GM12878 (cell line): ENCODE measurements at regions not wholly inside any gene's neighbourhood (a gene's known extent, or its start where the extent isn't known, plus 50 kb on each side); places are given as distances from the start of the nearest gene placed in this dataset.

Source experiments
- ATAC-seq: fragments of 200-7000 bp; cut with Tn5 transposase; 3 replicates; pipeline ENCODE4 v1.9.1; 2020; ENCODE audit warnings: mild to moderate bottlenecking, moderate library complexity
- BruUV-seq: library from RNA; stranded (reverse); fragments of 400-500 nt; replicated peaks from 2 replicates; lab custom pipeline; 2021; lab: Mats Ljungman, UMichigan
- CTCF ChIA-PET: fragments of 300-600 bp; sonication (Branson Sonifier 250); formaldehyde crosslinking; extraction: SDS; loops from one replicate; lab custom pipeline; 2021; ENCODE audit warnings: inconsistent platforms; lab: Yijun Ruan, JAX
- POLR2A ChIA-PET: fragments of 350-600 bp; formaldehyde crosslinking; extraction: SDS; loops from one replicate; lab custom pipeline; 2021; ENCODE audit warnings: inconsistent platforms; lab: Charles Lee
- RAD21 ChIA-PET: fragments of 300-600 bp; sonication (Branson Sonifier 250); formaldehyde crosslinking; loops from one replicate; lab custom pipeline; 2023; ENCODE audit warnings: antibody characterized with exemption; ENCODE audit not compliant: unreplicated experiment; lab: Charles Lee
- SMC1A ChIA-PET: fragments of 300-600 bp; sonication (Branson Sonifier 250); formaldehyde crosslinking; loops from one replicate; lab custom pipeline; 2023; ENCODE audit not compliant: unreplicated experiment, uncharacterized antibody; lab: Charles Lee
- DNase-seq: peaks from one replicate; pipeline ENCODE4 v3.0.0-alpha.2; 2011; ENCODE audit warnings: low read depth, low spot score
- FAIRE-seq: peaks from 3 replicates; lab custom pipeline; 2011; peaks lifted over from hg19 to GRCh38; lab: Jason Lieb, UNC
- H2AFZ ChIP-seq: 2 replicates; pipeline ENCODE4 v1.6.0; 2011; ENCODE audit warnings: low read depth, low read length, control low read depth; ENCODE audit not compliant: control insufficient read depth
- H3K27ac ChIP-seq: 2 replicates; pipeline ENCODE4 v1.5.1; 2011; ENCODE audit warnings: control low read depth; ENCODE audit not compliant: control insufficient read depth, insufficient read depth
- H3K27me3 ChIP-seq, 2 experiments: replicated peaks in 1 of 2; 2 replicates each; pipeline versions ENCODE4 v1.6.0 to v1.6.1; 2011; ENCODE audit warnings: low read length in 1 of 2; ENCODE audit not compliant: control insufficient read depth in 2 of 2, insufficient read depth in 2 of 2
- H3K36me3 ChIP-seq, 2 experiments: 2 replicates each; pipeline ENCODE4 v1.5.1; 2011; ENCODE audit warnings: low read length in 1 of 2; ENCODE audit not compliant: control insufficient read depth in 2 of 2, insufficient read depth in 2 of 2
- H3K4me1 ChIP-seq: 2 replicates; pipeline ENCODE4 v1.6.1; 2011; ENCODE audit warnings: mild to moderate bottlenecking, low read length, moderate library complexity, mixed read lengths; ENCODE audit not compliant: control insufficient read depth, insufficient read depth
- H3K4me2 ChIP-seq: 2 replicates; pipeline ENCODE4 v1.6.0; 2011; ENCODE audit warnings: control low read depth; ENCODE audit not compliant: control insufficient read depth, insufficient read depth
- H3K4me3 ChIP-seq: fragments of 200-600 bp; sonication (generic); 2 replicates; pipeline ENCODE4 v1.5.1; 2016
- H3K79me2 ChIP-seq: 2 replicates; pipeline ENCODE4 v1.6.0; 2011; ENCODE audit warnings: low read length; ENCODE audit not compliant: control insufficient read depth, insufficient read depth
- H3K9ac ChIP-seq: 2 replicates; pipeline ENCODE4 v1.8.0; 2011; ENCODE audit warnings: low read length, control low read depth, mixed read lengths; ENCODE audit not compliant: control insufficient read depth, insufficient read depth
- H3K9me3 ChIP-seq: replicated peaks from 3 replicates; pipeline ENCODE4 v1.5.1; 2011; ENCODE audit warnings: mild to moderate bottlenecking, low read length; ENCODE audit not compliant: control insufficient read depth, insufficient read depth
- H4K20me1 ChIP-seq: 2 replicates; pipeline ENCODE4 v1.6.0; 2011; ENCODE audit not compliant: control insufficient read depth, insufficient read depth
- BHLHE40 ChIP-seq, 2 experiments: fragments of 450-650 bp in 1 of 2; IDR thresholded peaks; 2 replicates each; pipeline ENCODE4 v1.6.1; 2011 to 2017; ENCODE audit warnings: low read depth in 2 of 2, borderline replicate concordance in 1 of 2, improper control_type of control experiment in 1 of 2, low read length in 1 of 2, mild to moderate bottlenecking in 1 of 2
- CBFB ChIP-seq: IDR thresholded peaks from 2 replicates; pipeline ENCODE4 v1.6.1; 2016; ENCODE audit warnings: antibody characterized with exemption, low read depth
- CBX5 ChIP-seq: sonication (generic); IDR thresholded peaks from 2 replicates; pipeline ENCODE4 v1.6.1; 2016; ENCODE audit warnings: low read depth, moderate library complexity, mild to moderate bottlenecking, inconsistent platforms
- DPF2 ChIP-seq: fragments of 450-650 bp; IDR thresholded peaks from 2 replicates; pipeline ENCODE4 v1.6.1; 2017; ENCODE audit warnings: mild to moderate bottlenecking
- FOXM1 ChIP-seq: IDR thresholded peaks from 2 replicates; pipeline ENCODE4 v1.6.1; 2012; ENCODE audit warnings: low read depth, mild to moderate bottlenecking, inconsistent platforms, low read length, moderate library complexity
- IKZF2 ChIP-seq, 2 experiments: fragments of 450-650 bp; IDR thresholded peaks; 2 replicates each; pipeline ENCODE4 v1.6.1; 2017; ENCODE audit warnings: mild to moderate bottlenecking in 2 of 2, moderate library complexity in 2 of 2
- MEF2B ChIP-seq: fragments of 450-650 bp; IDR thresholded peaks from 2 replicates; pipeline ENCODE4 v1.6.1; 2018; ENCODE audit warnings: mild to moderate bottlenecking, moderate library complexity; ENCODE audit not compliant: partially characterized antibody, poor library complexity, severe bottlenecking
- NFXL1 ChIP-seq: fragments of 450-650 bp; IDR thresholded peaks from 2 replicates; pipeline ENCODE4 v1.6.1; 2017; ENCODE audit warnings: antibody characterized with exemption, mild to moderate bottlenecking, borderline replicate concordance
- NRF1 ChIP-seq: conservative IDR thresholded peaks from 2 replicates; pipeline ENCODE4 v1.6.1; 2011; ENCODE audit warnings: mild to moderate bottlenecking, low read depth, low read length, improper control_type of control experiment
- RAD51 ChIP-seq: fragments of 450-650 bp; IDR thresholded peaks from 2 replicates; pipeline ENCODE4 v1.6.1; 2016; ENCODE audit warnings: moderate library complexity, mild to moderate bottlenecking, inconsistent platforms
- SPI1 ChIP-seq: IDR thresholded peaks from 2 replicates; pipeline ENCODE4 v1.6.1; 2011; ENCODE audit warnings: low read depth, mild to moderate bottlenecking, low read length, moderate library complexity, borderline replicate concordance; ENCODE audit not compliant: insufficient read depth
- STAT1 ChIP-seq: fragments of 450-650 bp; conservative IDR thresholded peaks from 2 replicates; pipeline ENCODE4 v1.6.1; 2014; ENCODE audit warnings: antibody characterized with exemption, mild to moderate bottlenecking
- ZZZ3 ChIP-seq: IDR thresholded peaks from 2 replicates; pipeline ENCODE4 v1.6.1; 2011; ENCODE audit warnings: low read depth; ENCODE audit not compliant: control insufficient read depth, insufficient read length
- WGBS: methylation state at CpG from one replicate; pipeline ENCODE4 v1.1.6; 2016; ENCODE audit warnings: low lambda C conversion rate; ENCODE audit not compliant: insufficient replicate concordance, insufficient coverage; ENCODE audit errors: missing lambda C conversion rate; 5-methylcytosine and 5-hydroxymethylcytosine counted together
- in situ Hi-C: fragments of 300-500 bp; cut with MboI; formaldehyde crosslinking; loops from 9 replicates; pipeline ENCODE4 v1.14.3; 2018; ENCODE audit warnings: mixed read lengths
- intact Hi-C: fragments of 100-400 bp; cut with micrococcal nuclease; formaldehyde crosslinking; loops from one replicate; pipeline ENCODE4 v1.14.2; 2022; ENCODE audit not compliant: unreplicated experiment
- TF ChIP-seq, protein P1 (sequence below): fragments of 450-650 bp; IDR thresholded peaks from 2 replicates; pipeline ENCODE4 v1.6.1; 2017; ENCODE audit warnings: mild to moderate bottlenecking, moderate library complexity
- TF ChIP-seq, protein P2 (sequence below): IDR thresholded peaks from 2 replicates; pipeline ENCODE4 v1.6.1; 2012; ENCODE audit warnings: improper control_type of control experiment, low read depth, low read length; ENCODE audit not compliant: insufficient replicate concordance
- TF ChIP-seq, protein P3 (sequence below): fragments of 450-650 bp; IDR thresholded peaks from 2 replicates; pipeline ENCODE4 v1.6.1; 2014; ENCODE audit warnings: mild to moderate bottlenecking

DNA sequence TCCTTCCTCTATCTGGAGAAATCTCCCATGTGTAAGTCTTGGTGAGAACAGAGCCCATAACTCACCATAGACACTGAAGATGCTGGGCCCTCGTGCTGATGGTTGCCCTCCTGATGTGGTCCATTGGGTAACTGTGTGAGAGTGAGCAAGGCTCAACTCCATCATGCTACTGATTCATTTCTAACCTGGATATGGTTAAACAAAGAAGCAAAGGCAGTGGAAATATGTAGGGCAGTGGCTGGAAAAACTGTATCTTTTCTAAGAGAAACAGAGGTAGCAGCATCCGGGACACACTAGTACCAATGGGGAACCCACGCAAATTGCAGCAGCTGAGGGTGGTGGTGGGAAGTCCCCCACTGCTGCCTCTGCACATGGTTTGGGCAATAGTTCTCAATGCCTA lies 221.7 kb downstream of the KLF6 start:
- RAD21 ChIA-PET: no interaction called here
- in situ Hi-C loops (no loop called here), intact Hi-C loops (no loop called here)
- H3K4me2 ChIP-seq: no peak overlapping the region
- 25% methylated on average over 3 of the region's 3 CpGs for WGBS
- BruUV-seq: no TSS peak
- no peak overlapping the region for H3K9ac ChIP-seq
- no peak overlapping the region for H2AFZ ChIP-seq
- CTCF ChIA-PET: no interaction called here
- no peak for DNase-seq
- H3K27me3 ChIP-seq: no peaks in the 10 kb centered on the region
- SMC1A ChIA-PET: no interaction called here
- no peak overlapping the region for H3K27ac ChIP-seq
- H3K4me3 ChIP-seq: no peak overlapping the region
- H3K9me3 ChIP-seq: no peaks in the 10 kb centered on the region
- no peak for FAIRE-seq
- POLR2A ChIA-PET: no interaction called here
- ATAC-seq: no peak
- no peaks in the 10 kb centered on the region for H3K36me3 ChIP-seq
- no peaks in the 10 kb centered on the region for H3K79me2 ChIP-seq
- no peaks in the 10 kb centered on the region for H3K4me1 ChIP-seq
- no peaks in the 10 kb centered on the region for H4K20me1 ChIP-seq
- TF ChIP-seq CBFB: no peak
- TF ChIP-seq, protein P1, sequence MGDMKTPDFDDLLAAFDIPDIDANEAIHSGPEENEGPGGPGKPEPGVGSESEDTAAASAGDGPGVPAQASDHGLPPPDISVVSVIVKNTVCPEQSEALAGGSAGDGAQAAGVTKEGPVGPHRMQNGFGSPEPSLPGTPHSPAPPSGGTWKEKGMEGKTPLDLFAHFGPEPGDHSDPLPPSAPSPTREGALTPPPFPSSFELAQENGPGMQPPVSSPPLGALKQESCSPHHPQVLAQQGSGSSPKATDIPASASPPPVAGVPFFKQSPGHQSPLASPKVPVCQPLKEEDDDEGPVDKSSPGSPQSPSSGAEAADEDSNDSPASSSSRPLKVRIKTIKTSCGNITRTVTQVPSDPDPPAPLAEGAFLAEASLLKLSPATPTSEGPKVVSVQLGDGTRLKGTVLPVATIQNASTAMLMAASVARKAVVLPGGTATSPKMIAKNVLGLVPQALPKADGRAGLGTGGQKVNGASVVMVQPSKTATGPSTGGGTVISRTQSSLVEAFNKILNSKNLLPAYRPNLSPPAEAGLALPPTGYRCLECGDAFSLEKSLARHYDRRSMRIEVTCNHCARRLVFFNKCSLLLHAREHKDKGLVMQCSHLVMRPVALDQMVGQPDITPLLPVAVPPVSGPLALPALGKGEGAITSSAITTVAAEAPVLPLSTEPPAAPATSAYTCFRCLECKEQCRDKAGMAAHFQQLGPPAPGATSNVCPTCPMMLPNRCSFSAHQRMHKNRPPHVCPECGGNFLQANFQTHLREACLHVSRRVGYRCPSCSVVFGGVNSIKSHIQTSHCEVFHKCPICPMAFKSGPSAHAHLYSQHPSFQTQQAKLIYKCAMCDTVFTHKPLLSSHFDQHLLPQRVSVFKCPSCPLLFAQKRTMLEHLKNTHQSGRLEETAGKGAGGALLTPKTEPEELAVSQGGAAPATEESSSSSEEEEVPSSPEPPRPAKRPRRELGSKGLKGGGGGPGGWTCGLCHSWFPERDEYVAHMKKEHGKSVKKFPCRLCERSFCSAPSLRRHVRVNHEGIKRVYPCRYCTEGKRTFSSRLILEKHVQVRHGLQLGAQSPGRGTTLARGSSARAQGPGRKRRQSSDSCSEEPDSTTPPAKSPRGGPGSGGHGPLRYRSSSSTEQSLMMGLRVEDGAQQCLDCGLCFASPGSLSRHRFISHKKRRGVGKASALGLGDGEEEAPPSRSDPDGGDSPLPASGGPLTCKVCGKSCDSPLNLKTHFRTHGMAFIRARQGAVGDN: no peak
- TF ChIP-seq CBX5: no peak
- TF ChIP-seq STAT1: no peak
- TF ChIP-seq ZZZ3: no peak
- TF ChIP-seq MEF2B: no peak
- TF ChIP-seq, protein P2, sequence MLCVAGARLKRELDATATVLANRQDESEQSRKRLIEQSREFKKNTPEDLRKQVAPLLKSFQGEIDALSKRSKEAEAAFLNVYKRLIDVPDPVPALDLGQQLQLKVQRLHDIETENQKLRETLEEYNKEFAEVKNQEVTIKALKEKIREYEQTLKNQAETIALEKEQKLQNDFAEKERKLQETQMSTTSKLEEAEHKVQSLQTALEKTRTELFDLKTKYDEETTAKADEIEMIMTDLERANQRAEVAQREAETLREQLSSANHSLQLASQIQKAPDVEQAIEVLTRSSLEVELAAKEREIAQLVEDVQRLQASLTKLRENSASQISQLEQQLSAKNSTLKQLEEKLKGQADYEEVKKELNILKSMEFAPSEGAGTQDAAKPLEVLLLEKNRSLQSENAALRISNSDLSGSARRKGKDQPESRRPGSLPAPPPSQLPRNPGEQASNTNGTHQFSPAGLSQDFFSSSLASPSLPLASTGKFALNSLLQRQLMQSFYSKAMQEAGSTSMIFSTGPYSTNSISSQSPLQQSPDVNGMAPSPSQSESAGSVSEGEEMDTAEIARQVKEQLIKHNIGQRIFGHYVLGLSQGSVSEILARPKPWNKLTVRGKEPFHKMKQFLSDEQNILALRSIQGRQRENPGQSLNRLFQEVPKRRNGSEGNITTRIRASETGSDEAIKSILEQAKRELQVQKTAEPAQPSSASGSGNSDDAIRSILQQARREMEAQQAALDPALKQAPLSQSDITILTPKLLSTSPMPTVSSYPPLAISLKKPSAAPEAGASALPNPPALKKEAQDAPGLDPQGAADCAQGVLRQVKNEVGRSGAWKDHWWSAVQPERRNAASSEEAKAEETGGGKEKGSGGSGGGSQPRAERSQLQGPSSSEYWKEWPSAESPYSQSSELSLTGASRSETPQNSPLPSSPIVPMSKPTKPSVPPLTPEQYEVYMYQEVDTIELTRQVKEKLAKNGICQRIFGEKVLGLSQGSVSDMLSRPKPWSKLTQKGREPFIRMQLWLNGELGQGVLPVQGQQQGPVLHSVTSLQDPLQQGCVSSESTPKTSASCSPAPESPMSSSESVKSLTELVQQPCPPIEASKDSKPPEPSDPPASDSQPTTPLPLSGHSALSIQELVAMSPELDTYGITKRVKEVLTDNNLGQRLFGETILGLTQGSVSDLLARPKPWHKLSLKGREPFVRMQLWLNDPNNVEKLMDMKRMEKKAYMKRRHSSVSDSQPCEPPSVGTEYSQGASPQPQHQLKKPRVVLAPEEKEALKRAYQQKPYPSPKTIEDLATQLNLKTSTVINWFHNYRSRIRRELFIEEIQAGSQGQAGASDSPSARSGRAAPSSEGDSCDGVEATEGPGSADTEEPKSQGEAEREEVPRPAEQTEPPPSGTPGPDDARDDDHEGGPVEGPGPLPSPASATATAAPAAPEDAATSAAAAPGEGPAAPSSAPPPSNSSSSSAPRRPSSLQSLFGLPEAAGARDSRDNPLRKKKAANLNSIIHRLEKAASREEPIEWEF: no peak
- no peak for TF ChIP-seq FOXM1
- no peak for TF ChIP-seq RAD51
- no peak for TF ChIP-seq BHLHE40 (IDR thresholded peaks at IDR 0.05; ENCODE audit: borderline replicate concordance in 1 of 2, low read depth in 2 of 2, low read length in 1 of 2)
- TF ChIP-seq, protein P3, sequence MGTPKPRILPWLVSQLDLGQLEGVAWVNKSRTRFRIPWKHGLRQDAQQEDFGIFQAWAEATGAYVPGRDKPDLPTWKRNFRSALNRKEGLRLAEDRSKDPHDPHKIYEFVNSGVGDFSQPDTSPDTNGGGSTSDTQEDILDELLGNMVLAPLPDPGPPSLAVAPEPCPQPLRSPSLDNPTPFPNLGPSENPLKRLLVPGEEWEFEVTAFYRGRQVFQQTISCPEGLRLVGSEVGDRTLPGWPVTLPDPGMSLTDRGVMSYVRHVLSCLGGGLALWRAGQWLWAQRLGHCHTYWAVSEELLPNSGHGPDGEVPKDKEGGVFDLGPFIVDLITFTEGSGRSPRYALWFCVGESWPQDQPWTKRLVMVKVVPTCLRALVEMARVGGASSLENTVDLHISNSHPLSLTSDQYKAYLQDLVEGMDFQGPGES: no peak
- no peak for TF ChIP-seq IKZF2 (IDR thresholded peaks at IDR 0.05)
- TF ChIP-seq DPF2: no peak
- no peak for TF ChIP-seq NFXL1
- TF ChIP-seq NRF1: no peak
- TF ChIP-seq SPI1: no peak
